GM19463 (cell line): ENCODE measurements at regions not wholly inside any gene's neighbourhood (a gene's known extent, or its start where the extent isn't known, plus 50 kb on each side); places are given as distances from the start of the nearest gene placed in this dataset.

Experiments
- ATAC-seq: cut with Tn5 transposase; IDR thresholded peaks from one replicate; pipeline ENCODE4 v1.9.1; 2021; ENCODE audit warnings: mild to moderate bottlenecking, moderate library complexity; ENCODE audit not compliant: unreplicated experiment

- ATAC-seq: no peak
Measured at GRCh38 chr2:222064286-222064685, 234.5 kb downstream of the PAX3 start.

GRCh38 chr2:222058819-222059445 lies 239.9 kb downstream of the PAX3 start:
- no peak for ATAC-seq

- no peak for ATAC-seq
Measured at GRCh38 chr2:222057347-222058073, 241.3 kb downstream of the PAX3 start.

GRCh38 chr2:222055328-222055727 lies 243.5 kb downstream of the PAX3 start:
- ATAC-seq: no peak

- ATAC-seq: no peak
Measured at GRCh38 chr2:222054813-222055212, 244.0 kb downstream of the PAX3 start.

DNA sequence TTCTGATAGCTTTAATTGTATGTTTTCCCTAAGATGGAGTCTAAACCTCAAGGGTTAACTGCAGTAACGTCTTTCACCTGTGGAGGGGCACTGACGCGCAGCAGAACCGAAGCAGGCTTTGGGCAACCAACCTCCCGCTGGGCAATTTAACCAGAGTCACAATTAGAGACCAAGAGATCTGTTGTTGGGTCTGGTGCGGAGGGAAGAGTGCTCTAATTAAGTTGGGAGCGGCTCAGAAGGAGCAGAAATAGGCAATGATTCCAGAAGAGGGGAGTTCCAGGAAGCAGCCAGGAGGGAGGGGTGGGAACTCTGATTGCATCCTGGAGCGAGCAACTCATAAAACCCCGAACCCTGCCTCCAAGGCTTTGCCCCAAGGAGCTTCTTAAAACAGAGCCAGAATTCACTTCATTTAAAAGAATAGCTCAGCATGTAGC lies 245.8 kb downstream of the PAX3 start:
- ATAC-seq: peak; percentile 78

DNA sequence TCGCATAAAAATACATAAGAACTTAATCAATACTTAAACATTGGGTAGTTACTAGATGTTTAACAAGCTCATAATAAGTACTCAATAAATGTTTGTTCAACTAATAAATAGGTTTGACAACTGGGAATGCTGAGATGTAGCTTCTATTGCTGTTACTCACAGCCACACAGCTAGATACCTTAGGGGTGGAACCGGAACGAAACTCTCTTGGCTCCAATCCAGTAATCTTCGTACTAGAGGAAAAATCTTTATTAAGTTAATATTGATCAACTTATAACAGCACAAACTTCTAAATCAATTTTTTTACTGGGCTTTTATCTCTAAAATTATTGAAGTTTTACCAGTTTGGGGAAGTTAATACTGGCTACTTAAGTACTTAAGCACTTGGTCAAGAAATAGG lies 247.8 kb downstream of the PAX3 start:
- ATAC-seq: no peak

GRCh38 chr2:222049946-222050345 lies 248.9 kb downstream of the PAX3 start:
- ATAC-seq: no peak

GRCh38 chr2:222043897-222044296 lies 254.9 kb downstream of the PAX3 start:
- no peak for ATAC-seq

GRCh38 chr2:222042666-222043065 lies 256.1 kb downstream of the PAX3 start:
- ATAC-seq: no peak

DNA sequence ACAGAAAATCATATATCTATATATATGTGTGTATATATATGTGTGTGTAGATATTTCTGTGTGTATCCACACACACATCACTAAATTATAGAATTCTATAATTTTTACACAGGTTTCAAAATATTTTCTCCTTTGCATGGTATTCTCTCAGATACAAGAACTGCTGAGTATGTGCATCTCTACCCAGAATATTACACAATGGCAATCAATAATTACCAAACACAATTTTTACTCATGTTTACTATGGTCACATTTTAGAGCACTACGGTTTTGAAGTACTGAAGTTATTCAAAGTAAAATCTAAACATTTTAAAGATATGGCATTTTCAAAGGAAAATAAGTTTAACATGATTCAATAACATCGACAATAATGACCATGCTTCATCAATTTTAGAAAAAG lies 258.5 kb downstream of the PAX3 start:
- ATAC-seq: no peak

DNA sequence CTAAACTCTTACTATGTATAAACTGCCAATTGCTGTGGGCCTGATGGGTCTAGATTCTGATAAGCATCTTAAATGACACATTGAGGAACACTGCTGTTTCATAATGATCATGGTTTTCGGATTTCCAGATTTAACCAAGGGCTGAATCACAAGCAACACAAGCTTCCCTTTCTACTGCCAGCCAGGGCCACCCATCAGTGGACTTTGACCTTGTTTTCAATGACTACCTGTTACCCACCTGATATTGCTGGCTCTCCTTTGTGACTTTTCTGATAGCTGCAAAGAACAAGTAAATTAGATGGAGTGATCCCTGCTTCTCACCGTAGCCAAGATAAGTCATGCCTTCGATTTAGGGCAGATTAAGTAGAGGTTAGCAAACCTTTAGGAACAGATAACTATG lies 259.0 kb downstream of the PAX3 start:
- ATAC-seq: no peak

- no peak for ATAC-seq
Measured at GRCh38 chr2:222038067-222038802, 260.6 kb downstream of the PAX3 start.

GRCh38 chr2:222037211-222037610 lies 261.6 kb downstream of the PAX3 start:
- no peak for ATAC-seq

- ATAC-seq: no peak
Measured at GRCh38 chr2:222034058-222034457, 264.7 kb downstream of the PAX3 start.

DNA sequence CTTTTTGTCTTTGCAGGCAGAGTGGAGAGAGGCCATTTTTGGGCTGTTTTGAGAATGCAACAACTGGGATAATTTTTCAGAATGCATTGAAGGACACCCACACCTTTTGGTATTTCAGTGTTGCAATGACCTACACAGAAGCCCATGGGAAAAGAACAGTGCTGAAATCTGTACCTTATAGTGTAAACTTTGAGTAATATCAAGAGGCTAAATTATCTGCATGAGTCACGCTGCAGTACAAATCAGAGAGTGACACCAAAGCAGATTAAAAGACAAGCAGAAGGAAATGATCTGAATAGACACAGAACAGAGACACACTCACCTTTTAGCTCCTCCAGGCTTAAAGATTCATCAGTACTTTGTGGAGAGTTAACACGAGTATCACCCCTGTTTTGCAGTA lies 265.3 kb downstream of the PAX3 start:
- ATAC-seq: no peak

DNA sequence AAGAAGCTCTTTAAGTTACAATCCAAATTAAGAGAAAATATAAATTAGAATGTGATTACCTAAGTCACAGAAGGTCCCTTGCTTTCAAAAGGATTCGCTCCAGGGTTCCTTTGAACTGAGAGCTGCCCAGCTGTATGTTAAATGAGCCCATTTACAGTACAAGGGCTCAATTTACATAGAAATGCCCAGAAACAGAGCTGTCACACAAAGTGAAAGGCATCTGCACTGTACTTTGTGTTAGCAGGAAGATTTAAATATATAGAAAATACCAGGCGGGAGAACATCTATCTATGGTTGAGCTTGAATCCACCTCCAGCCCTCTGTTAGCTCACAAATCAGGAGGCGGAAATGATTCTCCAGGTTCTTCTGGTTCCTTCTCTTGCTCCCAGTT lies 272.9 kb downstream of the PAX3 start:
- no peak for ATAC-seq

DNA sequence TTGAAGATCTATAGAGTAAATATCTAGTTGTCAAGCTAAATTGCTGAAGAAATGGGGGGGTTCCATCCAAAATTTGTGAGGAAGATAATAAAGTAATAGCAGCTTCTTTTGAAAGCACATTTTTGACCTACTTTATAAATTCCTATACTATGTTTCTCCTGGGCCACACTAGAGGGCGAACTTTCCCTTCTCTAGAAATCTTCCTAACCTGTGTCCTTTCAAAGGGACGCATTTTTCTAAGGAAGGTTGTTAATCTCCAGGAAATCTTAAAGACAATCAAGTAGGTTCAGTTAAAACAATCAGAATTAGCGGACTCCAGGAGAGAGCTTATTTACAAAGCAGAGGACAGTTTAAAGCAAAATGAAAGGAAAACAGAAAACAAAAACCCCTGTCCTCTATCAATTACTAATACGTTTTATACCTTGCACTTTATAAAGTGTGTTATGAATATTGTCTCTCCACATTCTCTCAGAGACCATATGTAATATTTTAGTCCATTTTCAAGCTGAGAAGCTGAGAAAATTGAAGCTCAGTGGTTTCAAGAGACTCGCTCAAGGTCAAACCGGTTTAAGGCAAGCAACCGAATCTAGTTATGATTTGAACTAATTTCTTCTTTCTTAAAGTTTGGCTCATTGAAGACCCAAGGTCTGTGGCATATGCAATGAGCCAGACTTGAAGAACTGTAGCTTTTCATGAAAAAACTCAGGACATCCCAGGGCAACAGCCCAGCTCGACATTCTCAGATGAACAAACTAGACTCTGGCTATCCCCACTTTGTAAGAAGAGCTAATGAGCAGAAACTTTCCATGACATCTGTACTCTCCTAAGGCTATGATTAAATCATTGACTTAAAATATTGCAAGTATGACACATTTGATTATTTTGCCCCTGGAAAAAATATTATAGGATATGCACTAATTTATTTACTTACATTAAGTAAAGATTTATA lies 273.6 kb downstream of the PAX3 start:
- no peak for ATAC-seq

- ATAC-seq: no peak
Measured at GRCh38 chr2:222017252-222017850, 281.4 kb downstream of the PAX3 start.

- ATAC-seq: no peak
Measured at GRCh38 chr2:222013889-222014288, 284.9 kb downstream of the PAX3 start.

GRCh38 chr2:222000326-222000725 lies 298.5 kb downstream of the PAX3 start:
- no peak for ATAC-seq
